BJ (cell line): ENCODE measurements at regions not wholly inside any gene's neighbourhood (a gene's known extent, or its start where the extent isn't known, plus 50 kb on each side); places are given as distances from the start of the nearest gene placed in this dataset.
"Not testable (repeated sequence)": the region's sequence is repeated elsewhere in the genome, so short reads cannot be mapped to it uniquely, and the experiment has no call there.

Source experiments
- CTCF ChIA-PET: fragments of 350-600 bp; formaldehyde crosslinking; extraction: SDS; loops from one replicate; lab custom pipeline; 2021; ENCODE audit warnings: antibody characterized with exemption, inconsistent platforms; lab: Yijun Ruan, JAX
- POLR2A ChIA-PET: fragments of 300-600 bp; sonication (Branson Sonifier 250); formaldehyde crosslinking; extraction: SDS; loops from one replicate; lab custom pipeline; 2021; ENCODE audit warnings: antibody characterized with exemption; lab: Charles Lee
- DNase-seq: peaks from one replicate; pipeline ENCODE4 v3.0.0-alpha.2; 2011; ENCODE audit warnings: low read depth
- H3K27me3 ChIP-seq: 2 replicates; pipeline ENCODE4 v1.6.0; 2011; ENCODE audit warnings: low read length; ENCODE audit not compliant: control insufficient read depth, insufficient read depth
- H3K36me3 ChIP-seq: 2 replicates; pipeline ENCODE4 v1.5.1; 2011; ENCODE audit warnings: low read length; ENCODE audit not compliant: control insufficient read depth, insufficient read depth
- H3K4me3 ChIP-seq: 2 replicates; pipeline ENCODE4 v1.5.1; 2011; ENCODE audit warnings: low read depth, mild to moderate bottlenecking, control low read depth, low read length

GRCh38 chr17:20667712-20668111 lies 88.2 kb downstream of the CDRT15L2 start:
- H3K27me3 ChIP-seq, POLR2A ChIA-PET, DNase-seq, CTCF ChIA-PET, H3K36me3 ChIP-seq, H3K4me3 ChIP-seq: not testable (repeated sequence)

- H3K36me3 ChIP-seq, DNase-seq, H3K27me3 ChIP-seq, POLR2A ChIA-PET, H3K4me3 ChIP-seq, CTCF ChIA-PET: not testable (repeated sequence)
Measured at GRCh38 chr17:20668316-20668715, 88.8 kb downstream of the CDRT15L2 start.

GRCh38 chr17:20668868-20669267 lies 89.3 kb downstream of the CDRT15L2 start:
- DNase-seq, CTCF ChIA-PET: not testable (repeated sequence)

GRCh38 chr17:20670506-20670905 lies 91.0 kb downstream of the CDRT15L2 start:
- DNase-seq, H3K36me3 ChIP-seq, H3K27me3 ChIP-seq, POLR2A ChIA-PET, CTCF ChIA-PET, H3K4me3 ChIP-seq: not testable (repeated sequence)

More at GRCh38 chr17:20668868-20669267, 89.3 kb downstream of the CDRT15L2 start:
- H3K27me3 ChIP-seq, POLR2A ChIA-PET, H3K36me3 ChIP-seq, H3K4me3 ChIP-seq: not testable (repeated sequence)

DNA sequence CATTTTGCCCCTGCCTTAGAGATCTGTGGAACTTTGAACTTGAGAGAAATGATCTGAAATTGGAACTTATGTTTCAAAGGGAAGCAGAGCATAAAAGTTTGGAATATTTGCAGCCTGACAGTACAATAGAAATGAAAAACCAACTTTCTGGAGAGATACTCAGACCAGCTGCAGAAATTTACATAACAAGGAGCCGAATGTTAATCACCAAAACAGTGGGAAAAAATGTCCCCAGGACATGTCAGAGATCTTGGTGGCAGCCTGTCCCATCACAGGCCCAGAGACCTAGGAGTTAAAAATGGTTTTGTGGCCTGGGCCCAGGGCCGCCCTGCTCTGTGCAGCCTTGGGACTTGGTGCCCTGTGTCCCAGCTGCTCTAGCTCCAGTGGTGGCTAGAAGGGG lies 94.8 kb downstream of the CDRT15L2 start:
- H3K4me3 ChIP-seq, POLR2A ChIA-PET, DNase-seq, CTCF ChIA-PET, H3K27me3 ChIP-seq, H3K36me3 ChIP-seq: not testable (repeated sequence)

DNA sequence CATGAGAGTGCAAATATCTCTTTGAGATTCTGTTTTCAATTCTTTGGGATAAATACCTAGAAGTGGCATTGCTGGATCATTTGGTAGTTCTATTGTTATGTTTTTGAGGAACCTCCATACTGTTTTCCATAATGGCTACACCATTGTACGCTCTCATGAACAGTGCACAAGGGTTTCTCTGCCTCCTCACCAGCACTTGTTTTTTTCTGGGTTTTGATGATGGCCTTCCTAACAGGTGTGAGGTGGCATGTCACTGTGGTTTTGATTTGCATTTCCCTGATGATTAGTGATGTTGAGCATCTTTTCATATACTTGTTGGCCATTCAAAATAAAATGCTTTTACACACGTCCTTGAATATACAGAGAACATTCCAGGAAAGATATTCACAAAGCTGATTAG lies 96.2 kb downstream of the CDRT15L2 start:
- H3K36me3 ChIP-seq, DNase-seq, POLR2A ChIA-PET, CTCF ChIA-PET, H3K4me3 ChIP-seq, H3K27me3 ChIP-seq: not testable (repeated sequence)

DNA sequence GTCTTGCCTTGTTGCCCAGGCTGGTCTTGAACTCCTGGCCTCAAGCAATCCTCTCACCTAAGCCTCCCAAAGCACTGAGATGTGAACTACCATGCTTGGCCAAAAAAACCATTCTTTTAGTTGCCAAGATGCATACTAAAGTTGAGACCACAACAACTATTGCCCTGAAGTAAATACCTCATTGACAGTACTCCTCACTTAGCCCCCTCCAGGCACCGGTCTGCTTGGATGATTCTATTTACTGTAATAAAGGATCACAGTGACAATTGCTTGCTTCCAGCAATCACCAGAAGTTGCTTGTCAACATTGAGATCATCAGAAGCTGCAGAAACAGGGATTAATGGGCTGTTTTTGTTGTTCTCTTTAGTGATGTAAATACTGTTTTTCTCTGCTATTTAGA lies 97.1 kb downstream of the CDRT15L2 start:
- DNase-seq, POLR2A ChIA-PET, H3K4me3 ChIP-seq, H3K36me3 ChIP-seq, CTCF ChIA-PET, H3K27me3 ChIP-seq: not testable (repeated sequence)

DNA sequence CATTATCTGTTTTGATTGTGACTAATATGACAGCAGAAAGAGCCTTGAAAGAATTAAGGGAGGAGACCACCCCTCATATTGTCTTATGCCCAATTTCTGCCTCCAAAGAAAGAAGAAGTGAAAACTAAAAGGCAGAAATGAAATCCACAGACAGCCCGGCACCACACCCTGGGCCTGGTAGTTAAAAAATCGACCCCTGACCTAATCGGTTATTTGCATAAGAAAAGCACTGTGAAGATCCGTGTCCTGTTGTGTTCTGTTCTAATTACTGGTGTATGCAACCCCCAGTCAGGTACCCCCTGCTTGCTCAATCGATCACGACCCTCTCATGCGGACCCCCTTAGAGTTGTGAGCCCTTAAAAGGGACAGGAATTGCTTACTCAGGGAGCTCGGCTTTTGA lies 97.9 kb downstream of the CDRT15L2 start:
- CTCF ChIA-PET, DNase-seq, POLR2A ChIA-PET, H3K27me3 ChIP-seq, H3K4me3 ChIP-seq, H3K36me3 ChIP-seq: not testable (repeated sequence)

DNA sequence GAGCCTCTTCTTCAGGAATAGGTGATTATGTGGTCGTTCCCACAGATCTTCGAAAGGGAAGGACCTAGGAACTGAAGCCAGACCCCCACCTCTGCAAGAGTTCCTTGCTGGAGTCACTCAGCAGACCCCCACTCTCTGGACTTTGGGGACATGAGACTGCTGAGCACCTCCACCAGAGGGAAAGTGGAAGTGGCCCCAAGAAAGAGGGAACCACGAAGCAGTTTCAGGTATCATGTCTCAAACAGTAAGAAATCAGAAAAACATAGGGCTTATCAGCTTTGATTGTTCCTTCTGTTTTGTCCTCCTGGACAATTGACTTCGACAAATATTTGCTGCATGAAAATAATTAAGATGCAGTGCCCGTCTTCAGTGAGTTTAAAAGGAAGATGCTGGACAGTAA lies 98.9 kb downstream of the CDRT15L2 start:
- DNase-seq, H3K4me3 ChIP-seq, H3K27me3 ChIP-seq, POLR2A ChIA-PET, H3K36me3 ChIP-seq, CTCF ChIA-PET: not testable (repeated sequence)

- H3K27me3 ChIP-seq, H3K4me3 ChIP-seq, CTCF ChIA-PET, H3K36me3 ChIP-seq, DNase-seq, POLR2A ChIA-PET: not testable (repeated sequence)
Measured at GRCh38 chr17:20681746-20682722, 102.5 kb downstream of the CDRT15L2 start.

DNA sequence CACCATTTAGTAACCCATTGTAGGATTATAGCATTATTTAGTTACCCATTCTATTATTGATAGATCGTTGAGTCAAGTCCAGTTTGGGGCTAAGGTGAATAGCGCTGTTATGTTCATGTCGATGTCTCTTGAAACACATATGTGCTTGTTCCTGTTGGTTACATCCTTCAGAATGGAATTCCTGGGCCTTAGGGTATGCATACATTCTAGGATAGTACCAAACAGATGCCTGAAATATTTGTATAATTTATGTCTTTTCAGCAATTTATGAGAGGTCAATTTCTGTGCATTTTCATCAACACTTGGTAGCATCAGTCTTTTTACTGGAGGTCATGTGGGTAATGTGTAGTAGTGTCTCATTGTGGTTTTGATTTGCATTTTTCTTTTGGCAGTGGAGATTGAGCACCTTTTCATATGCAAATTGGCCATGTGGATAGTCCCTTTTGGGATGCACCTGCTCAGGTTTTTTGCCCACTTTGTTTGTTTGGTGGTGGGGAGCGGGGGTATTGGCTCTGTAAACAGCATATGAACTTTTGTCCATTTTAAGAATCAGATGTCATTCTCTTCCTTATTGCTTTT lies 104.2 kb downstream of the CDRT15L2 start:
- H3K36me3 ChIP-seq, DNase-seq, H3K4me3 ChIP-seq, H3K27me3 ChIP-seq, CTCF ChIA-PET, POLR2A ChIA-PET: not testable (repeated sequence)

- POLR2A ChIA-PET, H3K4me3 ChIP-seq, DNase-seq, CTCF ChIA-PET, H3K27me3 ChIP-seq, H3K36me3 ChIP-seq: not testable (repeated sequence)
Measured at GRCh38 chr17:20684975-20685374, 105.5 kb downstream of the CDRT15L2 start.

DNA sequence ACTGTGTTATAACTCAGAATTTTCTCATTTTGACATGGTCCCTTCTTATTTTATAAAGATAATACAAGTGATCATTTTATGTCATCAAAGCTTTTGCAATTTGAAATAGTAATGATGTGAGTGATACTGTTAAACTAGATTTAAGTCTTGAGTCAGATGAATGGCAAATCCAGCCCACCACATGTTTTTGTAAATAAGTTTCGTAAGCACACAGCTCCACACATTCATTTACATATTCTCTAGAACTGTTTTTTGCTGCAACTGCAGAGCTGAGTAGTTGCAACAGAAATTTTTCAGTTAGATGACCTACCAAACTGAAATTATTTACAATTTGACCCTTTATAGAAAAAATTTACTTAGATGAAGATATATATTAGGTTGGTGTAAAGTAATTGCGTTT lies 108.1 kb downstream of the CDRT15L2 start:
- DNase-seq, H3K36me3 ChIP-seq, POLR2A ChIA-PET, H3K27me3 ChIP-seq, H3K4me3 ChIP-seq: not testable (repeated sequence)
- CTCF ChIA-PET = interaction anchor here (1.2 kb wide), 1 partner anchor 195 kb away, joined by 3 read pairs; no protein-coding TSS in a partner anchor
